SJSA1 (cell line): ENCODE measurements at regions not wholly inside any gene's neighbourhood (a gene's known extent, or its start where the extent isn't known, plus 50 kb on each side); places are given as distances from the start of the nearest gene placed in this dataset.

Experiments
- DNase-seq, 2 experiments: peaks; one replicate each; pipeline ENCODE4 v3.0.0-alpha.2; 2015 to 2020; ENCODE audit warnings: low spot score in 2 of 2, low read depth in 1 of 2
- H3K27ac ChIP-seq: fragments of 250-450 bp; sonication (Bioruptor Pico); 2 replicates; pipeline ENCODE4 v1.5.1; 2020; ENCODE audit warnings: mild to moderate bottlenecking, moderate library complexity
- H3K27me3 ChIP-seq: fragments of 250-450 bp; sonication (Bioruptor Pico); replicated peaks from 2 replicates; pipeline ENCODE4 v1.5.1; 2020; ENCODE audit warnings: mild to moderate bottlenecking, moderate library complexity
- H3K36me3 ChIP-seq: fragments of 250-450 bp; sonication (Bioruptor Pico); 2 replicates; pipeline ENCODE4 v1.5.1; 2020; ENCODE audit warnings: mild to moderate bottlenecking
- H3K4me1 ChIP-seq: fragments of 250-450 bp; sonication (Bioruptor Pico); replicated peaks from 2 replicates; pipeline ENCODE4 v1.6.1; 2021; ENCODE audit warnings: mild to moderate bottlenecking
- H3K4me3 ChIP-seq: fragments of 250-450 bp; sonication (Bioruptor Pico); 2 replicates; pipeline ENCODE4 v1.5.1; 2020; ENCODE audit warnings: mild to moderate bottlenecking
- H3K9me3 ChIP-seq: fragments of 250-450 bp; sonication (Bioruptor Pico); replicated peaks from 2 replicates; pipeline ENCODE4 v1.5.1; 2020; ENCODE audit warnings: mild to moderate bottlenecking

DNA sequence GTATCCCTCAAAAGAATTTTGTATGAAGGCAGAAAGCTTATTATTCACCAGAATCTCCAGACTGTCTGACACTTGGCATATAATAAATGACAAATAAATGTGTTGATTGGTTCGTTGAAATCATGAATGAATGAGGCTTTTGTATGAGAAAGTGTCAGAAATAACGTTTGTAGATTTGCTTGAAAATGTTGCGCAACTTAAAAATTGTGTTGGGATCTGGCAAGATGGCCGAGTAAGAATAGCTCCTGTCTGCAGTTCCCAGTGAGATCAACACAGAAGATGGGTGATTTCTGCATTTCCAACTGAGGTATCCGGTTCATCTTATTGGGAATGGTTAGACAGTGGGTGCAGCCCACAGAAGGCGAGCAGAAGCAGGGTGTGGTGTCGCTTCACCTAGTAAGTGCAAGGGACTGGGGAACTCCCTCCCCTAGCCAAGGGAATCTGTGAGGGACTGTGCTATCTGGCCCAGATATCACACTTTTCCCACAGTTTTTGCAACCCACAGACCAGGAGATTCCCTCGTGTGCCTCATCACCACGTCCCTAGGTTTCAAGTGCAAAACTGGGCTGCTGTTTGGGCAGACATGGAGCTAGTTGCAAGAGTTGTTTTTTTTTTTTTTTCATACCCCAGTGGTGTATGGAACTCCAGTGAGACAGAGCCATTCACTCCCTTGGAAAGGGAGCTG, 759.0 kb downstream of the LTN1 start:
- Histone ChIP-seq H3K4me1 (no peaks in the 10 kb centered on the region), H3K27ac (no peak overlapping the region), H3K36me3 (no peaks in the 10 kb centered on the region), H3K9me3 (no peaks in the 10 kb centered on the region), H3K4me3 (no peak overlapping the region), H3K27me3 (no peaks in the 10 kb centered on the region)
- no peak for DNase-seq

DNA sequence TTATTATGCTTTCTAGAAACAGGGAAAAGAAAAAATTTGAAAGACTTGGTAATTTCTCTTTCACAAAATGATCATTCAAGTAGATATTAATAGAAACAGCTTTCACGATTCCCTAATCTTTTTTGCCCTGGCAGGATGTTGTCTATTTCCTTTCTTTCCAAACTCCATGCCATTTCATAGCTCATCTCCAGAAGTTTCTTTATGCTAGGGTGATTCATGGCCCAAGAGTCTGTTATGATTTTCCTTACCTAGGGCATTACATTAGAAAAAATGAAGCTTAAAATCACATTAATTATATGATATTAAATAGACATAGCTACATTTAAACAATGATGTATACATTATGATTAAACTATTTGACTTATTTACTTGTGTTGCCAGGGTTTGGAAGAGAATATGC, 762.1 kb downstream of the LTN1 start:
- Histone ChIP-seq H3K9me3 (no peaks in the 10 kb centered on the region), H3K4me1 (no peaks in the 10 kb centered on the region), H3K27me3 (no peaks in the 10 kb centered on the region), H3K36me3 (no peaks in the 10 kb centered on the region), H3K27ac (no peak overlapping the region), H3K4me3 (no peak overlapping the region)
- no peak for DNase-seq

DNA sequence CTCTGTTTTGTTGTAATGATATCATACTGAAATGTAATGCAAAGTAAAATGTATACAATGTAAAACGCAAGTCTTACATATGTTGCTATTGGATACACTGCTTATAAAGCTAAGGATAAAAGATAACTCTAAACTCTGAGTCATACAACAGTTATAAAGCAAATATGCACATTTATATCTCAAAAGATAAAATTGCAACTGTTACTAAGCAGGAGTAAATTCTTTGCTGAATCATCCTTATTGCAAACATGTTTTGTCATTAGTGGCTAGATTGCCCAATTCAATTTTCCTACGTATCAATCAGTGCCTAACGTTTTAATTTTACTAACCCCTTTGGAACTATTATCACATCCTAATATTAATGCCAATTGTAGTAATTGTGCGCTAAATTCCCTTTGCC, 762.9 kb downstream of the LTN1 start:
- Histone ChIP-seq H3K27ac (no peak overlapping the region), H3K4me1 (no peaks in the 10 kb centered on the region), H3K9me3 (no peaks in the 10 kb centered on the region), H3K36me3 (no peaks in the 10 kb centered on the region), H3K27me3 (no peaks in the 10 kb centered on the region), H3K4me3 (no peak overlapping the region)
- no peak for DNase-seq

DNA sequence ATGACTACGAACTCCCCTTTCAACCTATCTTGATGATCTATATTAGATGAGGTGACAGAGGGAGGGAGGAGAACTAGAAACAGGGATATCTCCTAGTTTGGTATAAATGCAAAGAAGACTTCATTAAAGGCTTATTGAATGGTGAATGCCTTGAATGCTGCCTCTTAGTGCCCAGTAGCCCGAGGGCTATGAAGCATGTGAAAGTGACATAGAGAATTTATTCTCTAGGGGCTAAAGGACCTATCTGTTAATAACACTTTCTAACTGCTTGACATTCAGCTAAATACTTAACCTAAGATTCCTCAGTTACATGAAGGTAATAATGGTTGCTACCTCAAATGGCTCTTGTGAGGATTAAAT, 764.1 kb downstream of the LTN1 start:
- no peaks in the 10 kb centered on the region for H3K9me3 ChIP-seq
- H3K36me3 ChIP-seq: no peaks in the 10 kb centered on the region
- no peak overlapping the region for H3K27ac ChIP-seq
- no peak for DNase-seq
- no peak overlapping the region for H3K4me3 ChIP-seq
- H3K4me1 ChIP-seq: no peaks in the 10 kb centered on the region
- no peaks in the 10 kb centered on the region for H3K27me3 ChIP-seq

DNA sequence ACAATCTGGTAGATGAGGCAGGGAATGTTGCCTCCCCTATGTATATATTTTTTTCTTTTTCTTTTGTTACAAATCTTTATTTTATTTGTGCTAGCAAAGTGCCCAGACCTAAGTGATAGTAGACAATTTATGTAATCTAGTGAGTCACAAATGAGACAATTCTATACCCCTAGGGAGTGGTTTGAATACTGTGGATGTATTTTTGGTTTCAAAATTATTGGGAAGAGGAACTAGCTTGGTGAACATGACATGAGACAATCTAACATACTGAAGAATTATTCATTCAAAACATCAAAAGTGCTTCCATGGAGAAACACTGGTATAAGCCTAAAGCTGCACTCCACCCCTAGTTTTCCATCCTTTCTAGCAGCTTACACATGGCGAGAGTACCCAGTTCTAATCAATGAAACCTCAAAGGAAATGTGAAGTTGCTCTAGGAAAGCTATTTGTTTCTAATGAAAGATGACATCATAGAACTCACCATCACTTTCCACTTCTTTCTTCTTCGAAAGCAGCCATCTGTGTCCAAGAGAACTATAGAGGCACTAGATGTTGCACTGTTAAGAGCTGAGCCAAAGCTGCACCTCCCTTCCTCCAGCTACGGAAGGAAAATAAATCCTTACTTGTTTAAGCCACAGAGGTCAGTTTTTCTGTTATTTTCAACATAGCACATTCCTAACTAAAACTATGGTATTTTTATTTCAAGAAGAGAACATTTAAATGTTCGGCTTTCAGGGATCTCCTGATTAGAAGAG, 764.6 kb downstream of the LTN1 start:
- Histone ChIP-seq H3K4me3 (no peak overlapping the region), H3K4me1 (no peaks in the 10 kb centered on the region), H3K27me3 (no peaks in the 10 kb centered on the region), H3K27ac (no peak overlapping the region), H3K9me3 (no peaks in the 10 kb centered on the region), H3K36me3 (no peaks in the 10 kb centered on the region)
- no peak for DNase-seq

DNA sequence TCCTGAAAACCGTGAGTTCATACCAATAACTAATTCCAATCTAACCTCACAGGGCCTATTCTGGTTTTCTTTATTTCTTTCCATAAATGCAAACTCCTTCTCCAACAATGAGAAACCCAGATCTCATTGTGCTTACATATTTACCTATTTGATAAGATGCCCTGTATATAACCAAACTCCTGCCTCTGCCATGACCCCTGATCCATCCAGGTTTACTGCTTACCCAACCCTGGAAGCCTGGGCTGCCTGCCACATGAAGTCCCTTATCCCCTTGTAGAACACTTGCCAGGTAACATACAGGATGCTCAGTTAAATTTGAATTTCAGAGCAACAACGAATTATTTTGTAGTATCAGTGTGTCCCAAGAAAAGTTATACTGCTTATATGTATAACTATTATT, 766.1 kb downstream of the LTN1 start:
- DNase-seq: no peak
- Histone ChIP-seq H3K27me3 (no peaks in the 10 kb centered on the region), H3K36me3 (no peaks in the 10 kb centered on the region), H3K9me3 (no peaks in the 10 kb centered on the region), H3K4me3 (no peak overlapping the region), H3K4me1 (no peaks in the 10 kb centered on the region), H3K27ac (no peak overlapping the region)

DNA sequence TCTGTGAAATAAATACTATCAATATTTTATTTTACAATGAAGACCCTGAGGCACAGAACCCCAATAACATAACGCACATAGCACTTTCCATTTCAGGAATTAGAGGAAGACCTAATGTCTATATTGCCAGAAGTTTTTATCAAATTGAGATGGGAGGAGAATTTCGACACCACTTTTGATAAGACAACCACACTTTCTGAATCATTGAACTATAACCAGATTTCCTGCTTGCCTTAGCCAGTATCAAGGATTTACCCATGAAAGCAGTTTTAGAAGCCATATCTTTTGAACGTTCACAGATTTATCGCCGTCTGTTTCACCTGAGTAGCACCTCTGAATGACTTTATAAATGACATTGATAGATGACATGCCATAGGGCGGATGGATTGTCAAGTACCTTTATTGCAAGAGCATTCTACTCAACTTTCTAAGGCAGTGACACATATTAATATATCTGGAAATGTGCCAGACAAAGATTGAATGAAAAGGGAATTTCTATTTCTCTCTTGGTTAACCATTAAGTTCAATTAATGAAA, 768.4 kb downstream of the LTN1 start:
- no peak for DNase-seq

DNA sequence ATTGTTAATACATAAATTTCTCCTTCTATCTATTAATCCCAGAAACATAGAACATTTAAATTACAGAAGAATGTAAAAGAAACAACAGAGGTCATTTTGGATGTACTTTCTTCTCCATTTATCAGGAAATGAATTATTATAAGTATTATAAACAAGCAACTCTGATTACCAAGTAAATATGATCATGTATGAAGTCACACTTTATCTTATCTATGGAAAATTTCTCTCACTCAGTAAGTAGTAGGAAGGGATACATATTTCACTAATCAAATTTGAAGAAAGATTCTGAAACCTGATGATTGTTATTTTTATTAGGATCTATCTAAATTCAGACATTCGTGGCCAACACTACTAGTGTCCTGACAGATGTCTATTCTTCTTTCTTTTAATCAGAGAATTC, 770.7 kb downstream of the LTN1 start:
- Histone ChIP-seq H3K4me3 (no peak overlapping the region), H3K4me1 (no peaks in the 10 kb centered on the region), H3K9me3 (no peaks in the 10 kb centered on the region), H3K27me3 (no peaks in the 10 kb centered on the region), H3K36me3 (no peaks in the 10 kb centered on the region), H3K27ac (no peak overlapping the region)
- no peak for DNase-seq

More for the DNA sequence above, 768.4 kb downstream of the LTN1 start:
- H3K27ac ChIP-seq: no peak overlapping the region
- H3K36me3 ChIP-seq: no peaks in the 10 kb centered on the region
- no peaks in the 10 kb centered on the region for H3K9me3 ChIP-seq
- no peaks in the 10 kb centered on the region for H3K27me3 ChIP-seq
- no peak overlapping the region for H3K4me3 ChIP-seq
- H3K4me1 ChIP-seq: no peaks in the 10 kb centered on the region

DNA sequence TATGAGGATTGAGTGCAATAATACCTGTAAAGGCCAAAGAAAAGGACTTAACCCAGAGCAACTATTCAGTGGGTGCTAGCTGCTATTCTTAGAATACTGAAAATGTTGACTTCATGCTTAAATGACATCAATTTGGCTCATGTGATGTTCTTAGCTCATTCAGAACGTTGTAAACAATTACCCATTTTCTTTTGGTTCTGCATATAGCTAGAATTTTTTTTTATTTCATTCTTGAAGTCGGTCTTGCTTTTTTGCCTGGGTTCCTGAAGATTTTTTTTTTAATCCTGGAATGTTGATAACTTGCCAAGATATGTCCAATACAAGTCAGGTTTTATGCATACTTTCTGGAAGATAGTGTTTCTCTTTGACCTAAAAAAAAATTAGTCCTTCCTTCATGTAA, 772.0 kb downstream of the LTN1 start:
- H3K4me3 ChIP-seq: no peak overlapping the region
- no peak overlapping the region for H3K27ac ChIP-seq
- H3K4me1 ChIP-seq: no peaks in the 10 kb centered on the region
- no peaks in the 10 kb centered on the region for H3K27me3 ChIP-seq
- no peaks in the 10 kb centered on the region for H3K36me3 ChIP-seq
- H3K9me3 ChIP-seq: no peaks in the 10 kb centered on the region
- DNase-seq: no peak

DNA sequence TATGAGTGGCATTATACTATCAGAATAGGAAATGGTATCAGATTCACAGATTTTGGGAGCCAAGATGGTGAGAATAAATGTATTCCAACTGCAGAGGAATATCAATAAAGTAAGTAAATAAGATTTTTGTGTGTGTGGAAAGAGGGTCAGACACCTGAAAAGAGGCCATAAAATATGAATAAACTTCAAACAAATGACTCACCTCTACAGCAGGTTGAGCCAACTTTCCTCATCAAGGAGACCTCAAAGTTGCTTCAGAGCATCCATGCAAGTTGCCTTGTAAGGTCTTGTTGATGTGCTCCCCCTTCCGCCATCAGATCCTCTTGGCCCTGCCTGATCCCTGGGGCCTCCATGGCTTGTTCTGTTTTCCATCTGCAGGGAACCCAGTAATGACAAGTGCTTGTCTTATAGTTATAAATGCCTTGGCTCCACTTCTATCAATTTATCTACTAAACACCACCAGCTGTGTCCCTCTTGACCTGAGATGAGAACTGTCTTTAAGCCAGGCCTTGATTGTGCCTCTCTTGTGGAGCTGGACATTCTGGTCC, 775.6 kb downstream of the LTN1 start:
- no peak for DNase-seq
- no peaks in the 10 kb centered on the region; the same call in 1 of the 2 replicates for H3K27me3 ChIP-seq
- H3K27ac ChIP-seq: no peak overlapping the region
- no peaks in the 10 kb centered on the region for H3K9me3 ChIP-seq
- no peaks in the 10 kb centered on the region for H3K36me3 ChIP-seq
- no peaks in the 10 kb centered on the region for H3K4me1 ChIP-seq
- no peak overlapping the region for H3K4me3 ChIP-seq

DNA sequence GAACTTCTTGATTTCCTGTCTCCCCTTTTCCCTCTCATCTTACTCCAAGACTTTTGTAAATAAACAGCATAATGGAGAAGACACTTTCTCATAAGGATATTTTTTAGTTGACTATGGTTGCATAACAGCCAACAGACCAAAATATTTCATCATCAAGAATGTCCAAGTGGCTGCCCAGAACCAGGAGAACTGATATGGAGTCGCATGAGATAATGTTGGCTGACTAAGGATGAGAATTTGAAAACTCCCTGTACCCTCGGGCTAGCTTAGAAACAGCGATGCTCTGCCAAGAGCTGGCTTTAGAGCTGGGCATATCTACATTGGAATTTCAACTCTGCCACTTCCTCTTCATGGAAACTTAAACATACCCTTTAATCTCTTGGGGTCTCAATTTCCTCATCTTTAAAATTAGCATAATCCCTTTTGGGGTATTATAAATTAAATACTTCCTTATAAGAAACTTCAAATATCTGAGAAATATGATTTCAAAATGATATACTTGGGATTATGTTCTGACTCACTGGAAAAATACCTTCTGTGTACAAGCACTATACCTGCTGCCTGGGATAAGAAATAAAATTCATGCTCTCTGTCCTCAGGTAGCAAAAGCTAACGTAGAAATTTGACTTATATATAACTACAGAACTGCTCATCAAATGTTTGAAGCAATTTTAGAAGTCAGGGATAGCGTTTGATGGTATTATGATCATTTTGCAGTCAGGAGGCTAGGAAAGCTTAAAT, 777.3 kb downstream of the LTN1 start:
- Histone ChIP-seq H3K9me3 (no peaks in the 10 kb centered on the region), H3K4me1 (no peaks in the 10 kb centered on the region), H3K27ac (no peak overlapping the region), H3K4me3 (no peak overlapping the region), H3K36me3 (no peaks in the 10 kb centered on the region), H3K27me3 (no peaks in the 10 kb centered on the region; the same call in 1 of the 2 replicates)
- no peak for DNase-seq

DNA sequence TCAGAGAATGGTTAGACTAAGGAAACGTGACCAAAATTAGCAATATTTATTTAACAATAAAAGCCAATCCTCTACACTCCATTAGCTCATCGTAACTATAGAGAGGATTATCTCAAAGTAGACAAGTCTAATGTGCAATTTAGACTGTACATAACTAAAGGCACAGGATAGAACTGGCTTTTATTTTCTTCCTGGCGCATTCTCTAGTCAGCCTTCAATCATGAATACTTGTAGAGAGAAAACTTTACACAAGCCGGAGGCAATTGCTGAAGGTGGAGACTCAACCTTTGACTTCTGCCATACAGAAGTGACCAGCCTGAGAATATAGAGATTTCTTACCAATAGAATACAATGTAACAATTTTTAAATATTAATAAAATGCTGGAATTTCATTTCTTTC, 777.9 kb downstream of the LTN1 start:
- Histone ChIP-seq H3K9me3 (no peaks in the 10 kb centered on the region), H3K27ac (no peak overlapping the region), H3K36me3 (no peaks in the 10 kb centered on the region), H3K27me3 (no peaks in the 10 kb centered on the region; the same call in 1 of the 2 replicates), H3K4me1 (no peaks in the 10 kb centered on the region), H3K4me3 (no peak overlapping the region)
- DNase-seq: no peak

DNA sequence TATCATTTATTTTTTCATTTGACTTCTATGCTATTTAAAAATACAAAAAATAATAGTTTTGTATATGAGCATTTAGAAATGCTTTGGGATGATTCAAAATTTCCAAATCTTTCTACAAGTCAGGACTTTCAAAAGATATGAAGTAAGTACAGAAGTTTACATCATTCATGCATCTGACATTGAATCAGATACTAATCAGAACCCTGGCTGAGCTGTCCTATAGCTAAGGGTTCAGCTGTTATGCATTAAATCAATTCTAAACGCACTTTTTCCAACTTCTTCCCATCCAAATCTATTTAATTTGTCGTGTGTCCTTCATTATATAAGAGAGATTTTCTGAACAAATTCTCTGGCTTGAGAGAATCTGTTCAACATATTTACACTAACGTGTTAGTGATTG, 779.4 kb downstream of the LTN1 start:
- Histone ChIP-seq H3K4me3 (no peak overlapping the region), H3K27me3 (no peaks in the 10 kb centered on the region; the same call in 1 of the 2 replicates), H3K4me1 (no peaks in the 10 kb centered on the region), H3K27ac (no peak overlapping the region), H3K9me3 (no peaks in the 10 kb centered on the region), H3K36me3 (no peaks in the 10 kb centered on the region)
- no peak for DNase-seq

DNA sequence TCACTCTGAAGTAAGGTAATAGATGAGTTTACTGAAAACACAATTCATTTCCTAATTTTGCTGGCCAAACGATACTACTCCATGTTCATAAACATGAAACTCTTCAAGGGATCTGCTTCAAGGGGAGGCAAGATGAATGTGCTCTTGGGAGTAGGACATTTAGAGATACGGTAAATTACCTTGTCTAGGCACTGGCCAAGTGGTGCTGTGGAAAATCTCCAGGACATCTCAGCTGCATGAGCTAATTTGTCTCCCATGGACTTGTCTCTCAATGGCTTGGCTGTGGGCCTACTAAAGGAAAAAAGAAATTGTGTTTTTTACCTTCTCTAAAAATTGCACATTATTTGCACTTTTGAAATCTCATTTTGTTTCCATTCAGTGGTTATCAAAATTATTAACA, 780.6 kb downstream of the LTN1 start:
- Histone ChIP-seq H3K36me3 (no peaks in the 10 kb centered on the region), H3K9me3 (no peaks in the 10 kb centered on the region), H3K27me3 (no peaks in the 10 kb centered on the region; the same call in 1 of the 2 replicates), H3K4me3 (no peak overlapping the region), H3K27ac (no peak overlapping the region), H3K4me1 (0 out of 2 replicates have a peak, but pooled peaks cover 3% of the 10 kb centered on the region)
- no peak for DNase-seq
